SK-N-MC (cell line): ENCODE measurements at regions not wholly inside any gene's neighbourhood (a gene's known extent, or its start where the extent isn't known, plus 50 kb on each side); places are given as distances from the start of the nearest gene placed in this dataset.

Experiments used
- DNase-seq: peaks from one replicate; pipeline ENCODE4 v3.0.0-alpha.2; 2011; ENCODE audit warnings: low read depth, low spot score
- H3K27ac ChIP-seq: fragments of 200-600 bp; sonication (generic); 2 replicates; pipeline ENCODE4 v1.5.1; 2016; ENCODE audit warnings: mixed run types
- H3K36me3 ChIP-seq: fragments of 200-600 bp; sonication (generic); 2 replicates; pipeline ENCODE4 v1.6.1; 2017; ENCODE audit warnings: antibody characterized with exemption, low read length, mixed read lengths; ENCODE audit not compliant: insufficient read depth
- H3K4me3 ChIP-seq: fragments of 200-600 bp; sonication (generic); 2 replicates; pipeline ENCODE4 v1.5.1; 2016
- H3K9ac ChIP-seq: fragments of 200-600 bp; sonication (generic); 2 replicates; pipeline ENCODE4 v1.8.0; 2017; ENCODE audit warnings: mixed run types, mixed read lengths; ENCODE audit not compliant: insufficient read length
- H3K9me3 ChIP-seq: fragments of 200-600 bp; sonication (generic); 2 replicates; pipeline ENCODE4 v1.6.1; 2017; ENCODE audit warnings: low read depth, mild to moderate bottlenecking, antibody characterized with exemption, low read length, moderate library complexity, mixed read lengths
- EZH2 ChIP-seq: fragments of 200-600 bp; sonication (generic); IDR thresholded peaks from one replicate; pipeline ENCODE4 v1.6.1; 2017; ENCODE audit warnings: antibody characterized with exemption
- FOXP2 ChIP-seq: optimal IDR thresholded peaks from 2 replicates; pipeline ENCODE3; 2011; ENCODE audit warnings: mild to moderate bottlenecking, moderate library complexity; ENCODE audit not compliant: insufficient read depth; ENCODE audit errors: extremely low read length, control extremely low read depth
- POLR2AphosphoS5 ChIP-seq: IDR thresholded peaks from 2 replicates; pipeline ENCODE4 v1.6.1; 2012; ENCODE audit warnings: mild to moderate bottlenecking, low read depth, low read length, borderline replicate concordance

GRCh38 chr2:16075045-16076012 lies 135.0 kb downstream of the MYCN start:
- no peaks in the 10 kb centered on the region for H3K9me3 ChIP-seq
- TF ChIP-seq POLR2AphosphoS5 (no peak), FOXP2 (no peak), EZH2 (no peak)
- H3K36me3 ChIP-seq = no peaks in the 10 kb centered on the region
- H3K9ac ChIP-seq = no peak overlapping the region
- no peak overlapping the region for H3K4me3 ChIP-seq
- H3K27ac ChIP-seq = no peak overlapping the region
- no peak for DNase-seq

GRCh38 chr2:16073921-16074425 lies 133.6 kb downstream of the MYCN start:
- no peak overlapping the region for H3K27ac ChIP-seq
- no peak overlapping the region for H3K9ac ChIP-seq
- no peak for DNase-seq
- no peak for TF ChIP-seq FOXP2
- TF ChIP-seq POLR2AphosphoS5 = no peak
- no peak for TF ChIP-seq EZH2
- no peak overlapping the region for H3K4me3 ChIP-seq
- no peaks in the 10 kb centered on the region for H3K36me3 ChIP-seq
- H3K9me3 ChIP-seq = no peaks in the 10 kb centered on the region

DNA sequence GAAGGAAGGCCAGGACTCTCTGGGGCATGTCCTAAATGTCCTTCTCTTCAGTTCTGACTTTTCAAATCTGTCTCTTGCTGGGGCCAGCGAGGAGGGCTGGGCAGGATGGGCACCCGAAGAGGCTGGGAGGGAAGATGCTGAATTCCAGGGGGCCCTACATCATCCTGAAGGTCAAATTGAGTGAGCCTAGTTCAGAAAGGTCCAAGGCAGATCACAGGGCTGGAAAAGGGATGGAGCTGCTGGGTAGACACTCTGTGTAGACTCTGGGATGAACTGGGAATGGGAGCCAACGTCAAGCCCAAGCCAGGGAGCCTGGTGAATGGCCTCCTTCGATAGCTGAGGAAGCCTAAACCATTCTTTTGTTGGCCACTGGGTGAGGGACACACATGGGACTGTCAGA lies 133.1 kb downstream of the MYCN start:
- no peak overlapping the region for H3K9ac ChIP-seq
- H3K27ac ChIP-seq = no peak overlapping the region
- H3K36me3 ChIP-seq = no peaks in the 10 kb centered on the region
- no peak for DNase-seq
- H3K9me3 ChIP-seq = no peaks in the 10 kb centered on the region
- TF ChIP-seq POLR2AphosphoS5 = no peak
- no peak for TF ChIP-seq EZH2
- no peak for TF ChIP-seq FOXP2
- H3K4me3 ChIP-seq = no peak overlapping the region

DNA sequence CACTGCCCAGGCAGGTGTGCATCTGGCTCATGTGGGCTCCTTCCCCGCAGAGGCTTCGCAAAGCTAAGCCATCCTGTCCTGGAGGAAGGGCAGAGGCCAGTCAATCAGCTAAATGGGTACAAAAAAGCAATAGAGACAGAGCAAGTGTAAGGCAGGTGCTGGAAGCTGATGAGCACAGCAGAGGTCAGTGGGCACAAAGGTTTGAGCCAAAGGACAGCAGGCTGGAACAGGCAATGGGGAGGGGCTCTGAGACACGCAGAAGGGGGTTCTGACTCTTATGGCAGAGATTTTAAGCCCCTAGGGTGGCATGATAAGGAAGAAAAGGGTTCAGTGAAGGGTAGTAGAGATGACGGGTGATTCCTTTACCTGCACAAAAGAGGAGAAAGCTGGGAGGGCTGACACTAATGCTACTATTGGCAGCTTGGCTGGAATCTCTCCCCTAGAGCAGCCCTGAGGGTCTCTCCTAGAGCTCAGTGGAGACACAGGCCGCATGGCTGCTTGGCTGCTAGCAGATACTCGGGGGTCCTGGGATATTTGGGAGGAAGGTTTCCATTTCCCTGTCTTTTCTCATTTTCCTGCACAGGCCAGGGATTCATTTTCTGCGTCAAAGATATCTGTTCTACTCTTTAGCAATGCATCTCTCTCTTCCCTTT lies 132.4 kb downstream of the MYCN start:
- H3K36me3 ChIP-seq = no peaks in the 10 kb centered on the region
- no peaks in the 10 kb centered on the region for H3K9me3 ChIP-seq
- no peak overlapping the region for H3K27ac ChIP-seq
- no peak overlapping the region for H3K4me3 ChIP-seq
- TF ChIP-seq EZH2 = no peak
- no peak overlapping the region for H3K9ac ChIP-seq
- DNase-seq = no peak

DNA sequence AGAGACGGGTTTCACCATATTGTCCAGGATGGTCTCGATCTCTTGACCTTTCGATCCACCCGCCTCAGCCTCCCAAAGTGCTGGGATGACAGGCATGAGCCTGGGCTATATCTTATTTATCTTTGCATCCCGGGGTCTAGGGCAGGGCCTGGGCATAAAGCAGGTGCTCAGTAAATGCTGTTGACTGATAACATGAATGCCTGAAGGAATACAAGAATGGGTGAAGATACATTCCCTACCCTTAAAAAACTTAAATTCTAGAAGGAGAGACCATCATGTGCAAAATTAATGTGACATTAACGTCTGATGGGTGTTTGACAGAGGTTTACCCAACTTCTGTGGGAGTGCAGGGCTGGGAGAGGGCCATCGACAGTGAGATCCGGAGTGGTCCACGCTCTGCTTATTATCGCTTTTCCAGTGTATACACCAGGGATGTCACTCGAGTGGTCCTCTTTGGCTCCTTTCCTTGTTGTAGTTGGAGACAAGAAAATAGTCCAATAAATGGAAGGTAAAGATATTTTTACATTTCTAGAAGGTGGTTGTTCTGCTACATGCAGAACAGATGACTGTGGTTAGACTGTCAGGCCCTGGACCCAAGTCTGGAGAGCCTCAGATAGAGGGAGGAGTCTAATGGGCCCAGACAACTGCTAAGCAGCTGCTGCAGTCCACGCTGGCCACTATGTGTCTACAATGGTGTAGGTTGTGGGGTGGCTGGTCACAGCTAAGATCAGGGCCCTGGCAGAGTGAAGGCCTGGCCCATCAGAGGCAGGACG lies 131.7 kb downstream of the MYCN start:
- Histone ChIP-seq H3K9me3 (no peaks in the 10 kb centered on the region), H3K27ac (no peak overlapping the region), H3K4me3 (no peak overlapping the region), H3K9ac (no peak overlapping the region), H3K36me3 (no peaks in the 10 kb centered on the region)
- TF ChIP-seq FOXP2 = no peak
- TF ChIP-seq EZH2 = no peak
- no peak for TF ChIP-seq POLR2AphosphoS5
- DNase-seq = no peak

DNA sequence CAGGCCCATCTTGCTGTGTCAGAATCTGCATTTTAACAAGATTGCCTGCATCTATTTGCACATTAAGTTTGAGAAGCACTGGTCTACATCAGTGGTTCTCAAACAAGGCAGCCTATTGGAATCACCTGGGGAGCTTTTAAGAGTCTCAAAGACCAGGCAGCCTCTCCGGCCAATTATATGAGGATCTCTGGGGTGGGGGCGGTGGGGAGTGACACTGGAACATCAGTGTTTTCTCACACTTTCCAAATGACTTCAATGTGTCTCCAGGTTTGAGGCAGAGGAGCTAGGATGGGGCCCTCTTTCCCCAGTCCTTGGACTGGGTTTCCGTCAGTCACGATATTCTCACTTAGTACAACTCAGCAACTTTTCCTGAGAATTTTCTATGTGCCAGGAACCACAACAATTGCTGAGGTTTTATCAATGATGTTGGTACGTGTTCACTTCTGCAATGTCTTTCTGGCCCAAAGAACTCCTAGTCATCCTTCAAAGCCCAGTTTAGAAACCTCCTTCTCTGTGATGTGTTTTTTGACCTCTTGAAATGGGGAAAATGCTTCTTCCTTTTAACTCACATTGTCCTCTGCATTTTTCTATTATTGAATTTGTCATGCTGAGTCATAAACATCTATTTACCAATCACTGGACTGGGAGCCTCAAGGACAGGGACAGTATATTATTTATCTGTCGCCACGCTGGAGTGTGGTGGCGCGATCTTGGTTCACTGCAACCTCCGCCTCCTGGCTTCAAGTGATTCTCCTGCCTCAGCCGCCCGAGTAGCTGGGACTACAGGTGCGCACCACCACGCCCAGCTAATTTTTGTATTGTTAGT lies 130.9 kb downstream of the MYCN start:
- DNase-seq = no peak
- no peak overlapping the region for H3K9ac ChIP-seq
- H3K27ac ChIP-seq = no peak overlapping the region
- H3K9me3 ChIP-seq = no peaks in the 10 kb centered on the region
- TF ChIP-seq EZH2 (no peak), POLR2AphosphoS5 (no peak), FOXP2 (no peak)
- no peak overlapping the region for H3K4me3 ChIP-seq
- H3K36me3 ChIP-seq = no peaks in the 10 kb centered on the region

DNA sequence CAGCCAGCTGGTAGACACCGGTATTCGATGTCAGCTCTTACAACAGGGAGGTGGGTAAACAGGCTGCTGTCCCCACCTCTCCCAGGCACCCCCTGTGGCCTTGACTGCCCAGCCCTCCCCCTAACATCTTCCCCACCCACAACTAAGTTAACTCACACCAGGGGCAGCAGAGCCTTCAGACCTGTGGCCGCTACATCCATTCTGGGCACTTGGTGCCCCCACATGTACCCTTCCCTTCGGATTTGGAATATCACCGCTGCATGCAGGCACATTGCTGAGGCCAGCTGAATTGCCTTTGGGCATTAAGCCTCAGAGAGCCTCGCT lies 130.3 kb downstream of the MYCN start:
- H3K9me3 ChIP-seq = no peaks in the 10 kb centered on the region
- no peaks in the 10 kb centered on the region for H3K36me3 ChIP-seq
- H3K4me3 ChIP-seq = no peak overlapping the region
- H3K9ac ChIP-seq = no peak overlapping the region
- TF ChIP-seq POLR2AphosphoS5 = no peak
- TF ChIP-seq FOXP2 = no peak
- TF ChIP-seq EZH2 = no peak
- H3K27ac ChIP-seq = no peak overlapping the region
- no peak for DNase-seq
